LoVo (cell line): ENCODE measurements at regions not wholly inside any gene's neighbourhood (a gene's known extent, or its start where the extent isn't known, plus 50 kb on each side); places are given as distances from the start of the nearest gene placed in this dataset.
"Not testable (repeated sequence)": the region's sequence is repeated elsewhere in the genome, so short reads cannot be mapped to it uniquely, and the experiment has no call there.

ENCODE experiments used
- DNase-seq: peaks from one replicate; pipeline ENCODE4 v3.0.0-alpha.2; 2016; ENCODE audit warnings: low spot score

DNA sequence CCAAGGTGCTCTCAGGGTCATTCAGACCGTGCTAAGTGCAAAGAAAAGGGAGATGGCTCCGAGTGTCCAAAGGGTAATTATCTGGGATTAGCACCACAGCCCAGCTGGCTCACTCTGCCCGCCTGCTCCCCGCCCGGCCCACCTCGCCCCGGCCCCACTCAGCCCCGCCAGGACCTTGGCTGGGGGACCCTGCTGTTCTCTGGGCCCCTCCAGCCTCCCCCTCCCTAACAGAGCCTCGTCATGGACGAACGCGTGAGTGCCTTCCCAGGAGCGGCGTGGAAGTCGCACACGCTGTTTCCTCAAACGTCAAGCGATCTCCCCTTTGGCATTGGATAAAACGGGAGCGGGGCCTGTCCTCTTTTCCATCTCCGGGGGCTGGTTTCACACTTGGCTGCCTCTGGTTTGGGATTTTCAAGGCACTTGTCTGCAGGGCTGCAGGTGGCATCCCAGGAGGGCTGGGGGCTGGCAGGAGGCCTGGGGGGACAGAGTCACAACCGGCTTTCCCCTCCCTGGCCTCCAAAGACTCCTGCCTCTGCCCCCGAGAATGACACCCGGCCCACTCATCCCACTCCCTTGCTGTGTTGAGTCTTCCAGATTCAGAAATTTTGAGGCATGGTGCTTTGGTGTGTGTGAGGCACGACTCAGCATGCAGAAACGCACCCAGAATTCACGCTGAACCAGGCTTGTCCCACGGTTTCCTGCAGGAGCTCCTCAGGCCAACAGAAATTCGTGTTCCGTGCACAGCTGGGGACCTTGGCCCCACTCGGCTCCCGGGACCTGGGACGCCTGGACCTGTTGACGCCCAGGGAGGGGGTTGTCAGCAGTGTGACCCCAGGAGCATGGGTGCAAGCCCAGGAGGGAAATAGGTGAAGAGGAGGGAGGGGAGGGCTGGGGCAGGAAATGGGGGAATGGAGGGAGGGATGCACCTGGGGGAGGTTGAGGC, 110.0 kb downstream of the PDGFA start:
- DNase-seq = no peak

DNA sequence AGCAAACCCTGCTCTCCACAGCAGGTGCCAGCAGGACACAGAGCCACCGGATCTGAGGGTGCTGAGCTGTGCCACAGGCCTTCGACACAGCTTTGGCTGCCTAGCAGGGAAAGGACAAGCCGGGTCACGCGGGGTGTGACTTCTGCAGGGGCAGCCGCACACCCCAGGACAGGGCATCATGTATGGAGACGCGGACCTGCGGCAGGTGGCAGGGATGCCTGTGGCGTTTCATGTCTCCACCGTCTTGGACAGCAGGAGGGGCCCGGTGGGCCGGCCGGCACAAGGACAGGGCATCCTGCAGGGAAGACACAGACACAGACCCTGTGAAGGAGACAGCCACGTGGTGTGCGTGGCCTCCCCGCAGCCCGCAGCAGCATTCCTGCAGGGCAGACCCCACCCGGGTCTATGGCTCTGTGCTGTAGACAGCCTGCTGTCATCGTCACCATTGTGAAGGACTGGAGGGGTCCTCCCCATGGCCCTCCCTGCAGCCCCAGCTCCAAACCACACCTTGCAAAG, 109.2 kb downstream of the PDGFA start:
- no peak for DNase-seq

DNA sequence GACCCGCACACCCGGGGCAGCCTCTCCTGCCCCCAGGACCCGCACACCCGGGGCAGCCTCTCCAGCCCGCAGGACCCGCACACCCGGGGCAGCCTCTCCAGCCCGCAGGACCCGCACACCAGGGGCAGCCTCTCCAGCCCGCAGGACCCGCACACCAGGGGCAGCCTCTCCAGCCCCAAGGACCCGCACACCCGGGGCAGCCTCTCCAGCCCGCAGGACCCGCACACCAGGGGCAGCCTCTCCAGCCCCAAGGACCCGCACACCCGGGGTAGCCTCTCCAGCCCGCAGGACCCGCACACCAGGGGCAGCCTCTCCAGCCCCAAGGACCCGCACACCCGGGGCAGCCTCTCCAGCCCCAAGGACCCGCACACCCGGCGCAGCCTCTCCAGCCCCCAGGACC, 108.5 kb downstream of the PDGFA start:
- DNase-seq = not testable (repeated sequence)

DNA sequence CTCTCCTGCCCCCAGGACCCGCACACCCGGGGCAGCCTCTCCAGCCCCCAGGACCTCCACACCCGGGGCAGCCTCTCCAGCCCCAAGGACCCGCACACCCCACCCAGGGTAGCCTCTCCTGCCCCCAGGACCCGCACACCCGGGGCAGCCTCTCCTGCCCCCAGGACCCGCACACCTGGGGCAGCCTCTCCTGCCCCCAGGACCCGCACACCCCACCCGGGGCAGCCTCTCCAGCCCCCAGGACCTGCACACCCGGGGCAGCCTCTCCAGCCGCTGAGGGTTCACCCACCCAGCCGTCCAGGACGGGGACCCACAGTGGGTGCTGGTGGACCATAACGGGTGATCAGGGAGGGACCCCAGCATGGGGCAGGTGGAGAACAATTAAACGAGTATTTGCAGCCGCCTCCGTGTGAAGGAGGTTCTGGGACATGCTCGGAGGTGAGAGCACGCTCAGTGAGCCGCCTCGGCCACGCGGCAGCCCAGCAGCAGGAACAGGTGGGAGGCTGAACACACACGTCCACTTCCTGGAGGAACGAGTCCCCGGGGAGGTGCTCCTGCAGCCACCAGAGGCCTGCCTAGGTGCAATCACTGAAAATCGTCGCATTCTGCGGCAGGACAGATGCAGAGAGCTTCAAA, 107.9 kb downstream of the PDGFA start:
- no peak for DNase-seq

DNA sequence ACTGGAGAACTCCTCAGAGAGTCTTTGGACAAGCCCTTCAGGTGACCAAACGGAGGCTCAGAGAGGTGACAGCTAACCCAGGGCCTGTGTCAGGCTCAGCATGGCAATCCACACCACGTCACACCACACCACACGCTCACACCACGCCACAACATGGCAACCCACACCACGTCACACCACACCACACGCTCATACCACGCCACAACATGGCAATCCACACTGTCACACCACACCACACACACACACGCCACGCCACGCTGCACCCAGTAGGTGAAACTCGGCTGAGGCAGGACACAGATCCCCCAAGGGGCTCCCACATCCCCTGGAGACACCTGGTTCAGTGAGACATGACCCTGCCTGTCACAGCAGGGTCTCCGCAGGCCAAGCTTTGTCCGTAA, 107.3 kb downstream of the PDGFA start:
- DNase-seq = no peak

DNA sequence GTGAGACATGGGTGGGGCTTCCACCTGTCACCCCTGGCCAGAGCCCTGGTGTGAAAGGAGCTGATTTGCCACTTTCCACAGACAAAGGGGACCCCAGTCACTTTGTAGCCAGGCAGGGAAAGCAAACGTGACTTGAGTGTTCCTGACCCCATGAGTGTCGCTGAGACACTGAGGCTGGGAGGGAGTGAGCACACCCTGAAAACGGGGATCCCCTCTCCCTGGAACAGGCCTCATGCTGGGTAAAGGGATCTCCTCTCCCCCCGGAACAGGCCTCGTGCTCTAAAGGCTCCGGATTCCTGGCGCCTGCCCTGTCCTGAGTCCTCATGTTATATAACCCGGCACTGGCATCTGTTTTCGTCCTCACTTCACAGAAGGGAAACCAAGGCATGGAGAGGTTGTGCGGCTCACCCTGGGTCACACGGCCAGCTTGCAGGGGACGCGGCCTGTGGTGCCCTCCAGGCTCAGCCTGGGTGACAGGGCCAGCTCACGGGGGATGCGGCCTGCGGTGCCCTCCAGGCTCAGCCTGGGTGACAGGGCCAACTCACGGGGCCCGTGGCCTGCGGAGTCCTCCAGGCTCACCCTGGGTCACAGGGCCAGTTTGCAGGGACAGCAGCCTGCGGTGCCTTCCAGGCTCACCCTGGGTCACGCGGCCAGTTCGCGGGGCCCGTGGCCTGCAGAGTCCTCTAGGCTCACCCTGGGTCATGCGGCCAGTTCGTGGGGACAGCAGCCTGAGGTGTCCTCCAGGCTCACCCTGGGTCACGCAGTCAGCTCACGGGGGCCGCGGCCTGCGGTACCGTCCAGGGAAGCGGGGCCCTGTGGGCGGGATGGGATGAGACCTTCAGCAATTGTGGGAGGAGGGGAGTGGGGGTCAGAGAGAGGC, 104.7 kb downstream of the PDGFA start:
- no peak for DNase-seq

DNA sequence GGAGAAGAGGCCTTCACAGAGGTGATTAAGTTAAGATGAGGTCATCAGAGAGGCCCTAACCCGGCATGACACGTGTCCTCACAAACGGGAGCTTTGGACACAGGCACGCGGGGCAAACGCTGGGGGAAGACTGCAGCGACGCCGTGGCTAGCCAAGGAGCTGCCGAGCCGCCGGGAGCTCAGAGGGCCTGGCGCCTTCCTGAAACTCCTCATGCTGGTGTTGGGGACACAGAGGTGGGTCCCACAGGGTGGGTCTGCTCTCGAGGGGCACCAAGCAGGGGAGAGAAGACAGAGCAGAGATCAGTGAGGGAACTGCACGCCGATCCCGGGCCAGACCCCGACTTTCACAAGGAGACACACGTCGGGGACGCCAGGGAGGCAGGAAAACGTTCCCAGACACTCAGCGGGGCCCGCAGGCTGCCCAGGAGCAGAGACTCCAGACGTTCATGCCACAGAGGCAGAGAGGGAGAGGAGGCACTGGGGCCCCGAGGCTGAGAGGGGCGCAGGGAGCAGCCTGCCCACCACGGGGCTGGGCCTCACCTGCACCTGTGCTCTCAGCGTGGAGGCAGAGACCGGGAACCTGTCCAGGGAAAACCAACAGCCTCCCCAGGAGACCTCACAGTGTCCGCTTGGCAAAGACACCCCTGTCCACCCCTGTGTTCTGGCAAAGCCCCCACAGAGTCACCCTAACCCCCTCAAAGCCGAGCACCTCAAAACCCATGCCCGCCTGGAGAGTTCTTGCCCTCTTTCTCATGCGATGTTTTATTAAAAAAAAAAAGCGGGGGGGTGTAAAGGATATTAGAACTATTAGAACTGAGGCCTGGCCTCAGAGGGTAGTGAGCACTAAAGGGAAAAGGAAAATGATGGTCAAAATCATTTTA, 103.8 kb downstream of the PDGFA start:
- no peak for DNase-seq

DNA sequence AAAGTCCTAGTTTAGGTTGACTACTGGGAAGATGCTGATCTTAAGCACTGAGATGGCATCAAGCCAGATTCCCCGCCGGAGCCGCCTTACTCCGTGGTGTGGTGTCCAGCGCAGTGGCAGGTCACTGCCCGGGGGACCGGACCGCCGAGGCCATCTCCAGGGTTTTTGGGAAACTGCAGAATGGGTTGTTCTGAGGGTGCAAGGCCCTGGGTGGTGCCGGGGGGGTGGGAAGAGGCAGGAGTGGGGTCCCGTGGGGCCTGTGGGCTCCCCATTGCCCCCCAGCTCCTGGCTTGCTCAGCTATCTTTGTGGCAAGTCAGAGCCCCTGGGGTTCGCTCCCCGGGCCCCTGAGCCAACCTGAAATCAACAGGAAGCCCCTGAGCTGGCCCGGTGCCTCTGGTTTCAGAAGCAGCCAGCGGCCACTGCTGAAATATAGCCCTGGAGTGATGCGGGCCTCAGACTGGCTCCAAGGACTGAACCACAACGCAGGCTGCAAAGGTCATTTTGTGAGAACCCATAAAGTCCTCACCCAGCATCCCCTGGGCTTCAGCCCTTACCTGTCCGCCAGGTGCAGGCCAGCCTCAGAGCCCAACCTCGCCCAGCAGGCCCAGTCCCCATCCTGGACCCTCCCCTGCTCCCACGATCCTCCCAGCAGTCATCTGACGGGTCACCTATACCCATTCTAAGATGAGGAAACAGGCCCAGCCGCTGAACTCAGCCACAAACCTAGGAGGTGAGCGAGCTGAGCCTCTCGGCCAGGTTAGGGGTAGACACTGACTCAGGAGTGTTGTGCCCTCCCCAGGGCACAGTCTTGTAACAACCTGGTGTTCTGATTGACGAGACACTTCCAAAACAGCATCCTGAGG, 102.7 kb downstream of the PDGFA start:
- no peak for DNase-seq

DNA sequence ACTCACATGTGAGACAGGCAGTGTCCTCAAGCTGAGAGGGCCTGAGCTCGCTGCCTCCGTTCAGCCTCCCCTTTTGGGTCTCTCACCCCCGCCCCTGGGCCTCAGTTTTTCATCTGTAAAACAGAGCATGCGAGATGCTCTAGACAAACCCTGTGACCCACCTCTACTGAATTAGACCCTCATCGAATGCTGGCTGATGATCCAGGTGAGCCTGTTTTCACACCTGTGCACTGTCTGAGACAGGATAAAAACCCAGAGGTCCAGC, 102.1 kb downstream of the PDGFA start:
- DNase-seq = no peak

DNA sequence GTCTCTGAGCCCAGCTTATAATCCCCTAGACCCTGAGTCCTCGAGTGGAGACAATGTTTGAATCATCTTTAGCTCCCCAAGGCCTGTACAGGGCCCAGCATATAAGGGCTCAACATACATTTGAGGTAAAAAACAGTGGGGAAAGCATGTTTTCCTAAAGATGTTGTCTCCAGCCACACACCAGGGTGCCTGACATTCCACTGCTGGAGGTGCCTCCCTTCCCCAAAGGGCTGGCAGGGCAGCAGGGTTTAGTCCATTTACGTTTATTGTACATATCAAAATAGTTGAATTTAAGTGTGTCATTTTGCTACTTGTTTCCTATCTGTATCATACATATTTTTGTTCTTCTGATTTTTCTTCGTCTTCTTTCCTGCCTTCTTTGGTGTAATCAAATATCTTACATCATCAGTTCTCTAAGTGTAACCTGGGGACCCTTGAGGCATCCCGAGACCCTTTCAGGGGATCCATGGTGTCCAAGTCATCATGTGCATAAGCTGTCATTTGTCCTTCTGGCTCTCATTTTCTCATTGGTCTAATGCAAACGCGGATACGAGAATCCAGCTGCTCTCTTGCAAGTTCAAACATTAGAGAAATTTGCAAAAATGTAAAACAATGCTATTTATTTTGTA, 101.6 kb downstream of the PDGFA start:
- DNase-seq = no peak

DNA sequence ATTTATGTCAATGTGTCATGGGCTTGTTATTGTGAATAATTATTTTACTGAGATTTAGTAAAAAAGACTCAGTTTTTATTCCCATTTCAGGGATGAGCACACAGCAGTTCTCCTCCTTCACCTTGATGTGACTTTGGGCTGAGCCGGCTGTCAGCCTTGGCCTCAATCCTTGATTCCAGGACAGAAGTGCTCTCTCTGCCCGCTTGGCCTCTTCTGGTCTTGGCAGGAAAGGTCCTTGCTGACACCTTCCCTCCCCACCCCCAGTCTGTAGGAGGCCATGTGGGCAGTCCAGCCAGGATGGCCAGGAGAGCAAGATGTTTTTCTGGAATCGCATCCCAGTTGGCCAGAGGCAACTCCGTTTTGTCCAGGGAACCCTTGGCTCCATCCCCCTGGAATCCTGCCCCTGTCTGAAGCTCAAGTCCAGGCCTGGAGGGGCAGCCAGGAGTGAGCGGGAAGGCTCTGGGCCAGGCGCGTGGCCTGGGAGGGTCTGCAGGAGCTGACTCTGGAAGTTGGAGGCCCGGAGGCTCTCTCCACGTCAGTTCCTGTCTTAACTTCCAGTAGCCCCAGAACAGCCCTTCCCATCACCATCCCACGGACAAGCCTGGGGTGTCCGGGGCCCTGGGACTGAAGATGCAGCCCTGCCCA, 100.9 kb downstream of the PDGFA start:
- no peak for DNase-seq

DNA sequence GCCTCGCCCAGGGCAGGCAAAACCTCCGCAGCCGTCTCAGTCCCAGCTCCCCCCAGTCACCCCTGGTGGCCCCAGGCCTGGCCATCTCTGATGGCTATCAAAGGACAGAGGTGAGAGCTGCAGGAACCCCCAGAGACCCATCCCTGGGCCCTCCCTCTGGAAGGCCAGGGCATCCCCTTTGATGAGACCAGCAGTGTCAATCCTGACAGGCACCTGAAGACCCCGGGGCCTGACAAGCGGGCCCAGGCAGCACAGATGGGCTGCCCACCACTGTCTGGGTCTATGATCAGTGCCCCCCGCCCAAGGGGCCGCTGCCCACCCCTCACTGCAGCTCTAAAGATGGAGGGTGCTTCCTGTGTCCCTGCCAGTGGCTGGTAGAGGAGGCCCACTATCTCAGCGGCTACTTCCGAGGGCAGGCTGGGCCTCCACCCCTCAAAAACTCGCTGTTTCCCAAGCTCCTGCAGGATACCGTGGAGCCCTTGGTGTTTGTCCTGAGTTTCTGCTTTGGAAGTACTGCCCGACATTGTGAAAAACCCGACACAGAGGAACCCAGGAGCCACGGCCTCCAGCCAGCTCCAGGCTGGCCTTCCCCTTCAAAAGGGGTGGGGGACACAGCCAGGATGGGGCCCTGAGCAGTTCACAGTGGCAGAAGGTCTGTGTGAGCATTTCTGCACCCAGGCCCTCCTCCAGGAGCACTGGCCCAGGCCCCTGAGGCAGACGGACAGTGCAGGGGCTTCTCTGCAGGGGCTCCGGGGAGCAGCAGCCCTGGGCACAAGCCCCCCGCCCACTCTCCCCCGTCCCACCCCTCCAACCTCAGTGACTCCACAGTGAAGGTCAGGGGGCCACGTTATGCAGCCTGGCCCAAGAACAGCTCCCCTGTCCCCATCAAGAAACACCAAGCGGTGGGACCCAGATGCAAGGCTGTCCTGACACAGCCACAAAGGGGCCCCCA, 99.2 kb downstream of the PDGFA start:
- no peak for DNase-seq

DNA sequence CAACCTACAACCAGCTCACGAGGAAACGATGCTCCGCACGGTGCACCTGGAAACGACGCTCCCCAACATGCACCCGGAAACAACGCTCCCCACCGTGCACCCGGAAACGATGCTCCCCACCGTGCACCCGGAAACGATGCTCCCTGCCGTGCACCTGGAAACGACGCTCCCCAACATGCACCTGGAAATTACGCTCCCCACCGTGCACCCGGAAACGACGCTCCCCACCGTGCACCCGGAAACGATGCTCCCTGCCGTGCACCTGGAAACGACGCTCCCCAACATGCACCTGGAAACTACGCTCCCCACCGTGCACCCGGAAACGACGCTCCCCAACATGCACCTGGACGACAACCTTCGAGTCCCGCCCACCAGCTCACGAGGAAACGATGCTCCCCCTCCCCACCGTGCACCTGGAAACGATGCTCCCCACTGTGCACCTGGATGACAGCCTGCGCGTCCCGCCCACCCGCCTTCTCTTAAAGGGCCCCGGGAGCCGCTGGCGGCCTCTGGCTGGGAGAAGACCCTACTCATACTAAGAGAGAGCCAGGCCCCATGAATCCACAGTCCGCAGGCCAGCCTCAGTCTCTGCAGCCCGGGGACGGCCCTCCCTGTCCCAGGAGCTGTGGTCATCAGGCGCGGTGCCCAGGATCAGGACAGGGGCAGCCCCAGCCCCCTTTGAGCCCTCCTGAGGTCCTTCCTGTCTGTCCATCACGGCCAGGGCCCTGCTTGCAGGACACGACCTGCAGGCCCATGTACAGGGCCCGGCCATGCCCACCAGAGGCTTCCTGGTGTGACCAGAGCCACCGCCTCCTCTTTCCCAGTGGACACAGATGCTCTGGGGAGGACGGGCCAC, 98.3 kb downstream of the PDGFA start:
- DNase-seq = no peak

DNA sequence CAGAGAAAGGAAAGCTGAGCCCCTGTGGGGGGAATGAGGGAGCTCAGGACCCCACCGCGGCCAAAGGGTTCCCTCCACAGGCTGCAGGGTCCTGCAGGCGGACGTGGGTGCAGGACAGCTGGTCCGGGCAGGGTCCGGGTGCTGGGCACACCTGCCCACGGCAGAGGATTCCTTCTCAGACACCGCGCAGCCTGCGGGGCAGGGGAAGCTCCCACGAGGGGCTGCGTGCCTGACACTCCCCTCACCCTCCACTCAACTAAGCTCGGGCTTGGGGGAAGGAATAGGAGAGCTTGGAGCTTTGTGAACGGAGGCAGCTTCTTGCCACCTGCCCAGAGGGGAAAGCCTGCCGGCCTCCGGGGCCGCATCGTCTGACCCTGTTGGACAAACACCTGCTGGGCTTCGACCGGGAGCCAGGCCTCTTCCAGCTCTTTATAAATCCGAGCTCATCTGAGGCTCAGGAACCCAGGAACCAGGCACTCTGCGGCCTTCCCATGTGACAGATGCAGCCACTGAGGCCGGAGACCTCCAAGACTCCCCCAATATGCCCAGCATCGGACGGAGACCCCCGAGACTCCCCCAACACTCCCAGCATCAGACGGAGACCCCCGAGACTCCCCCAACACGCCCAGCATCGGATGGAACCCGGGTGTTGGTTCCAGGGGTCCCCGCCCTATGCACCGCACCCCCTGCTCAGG, 97.3 kb downstream of the PDGFA start:
- no peak for DNase-seq

DNA sequence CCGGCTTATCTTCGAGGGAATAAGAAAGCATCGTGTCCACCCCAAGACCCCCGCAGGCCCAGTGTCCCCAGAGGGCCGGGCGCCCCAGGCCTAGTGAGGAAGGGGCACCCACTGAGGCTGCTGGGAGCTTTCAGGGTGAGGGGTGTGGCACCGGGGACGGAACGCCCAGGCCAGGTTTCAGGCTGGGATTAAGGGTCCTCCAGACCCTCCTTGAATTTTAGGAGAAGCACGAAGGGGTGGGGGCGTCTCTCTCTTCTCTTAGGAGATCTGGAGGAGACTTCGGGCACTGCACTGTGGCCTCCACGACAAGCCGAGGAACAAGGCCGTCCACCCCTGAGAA, 96.8 kb downstream of the PDGFA start:
- no peak for DNase-seq

DNA sequence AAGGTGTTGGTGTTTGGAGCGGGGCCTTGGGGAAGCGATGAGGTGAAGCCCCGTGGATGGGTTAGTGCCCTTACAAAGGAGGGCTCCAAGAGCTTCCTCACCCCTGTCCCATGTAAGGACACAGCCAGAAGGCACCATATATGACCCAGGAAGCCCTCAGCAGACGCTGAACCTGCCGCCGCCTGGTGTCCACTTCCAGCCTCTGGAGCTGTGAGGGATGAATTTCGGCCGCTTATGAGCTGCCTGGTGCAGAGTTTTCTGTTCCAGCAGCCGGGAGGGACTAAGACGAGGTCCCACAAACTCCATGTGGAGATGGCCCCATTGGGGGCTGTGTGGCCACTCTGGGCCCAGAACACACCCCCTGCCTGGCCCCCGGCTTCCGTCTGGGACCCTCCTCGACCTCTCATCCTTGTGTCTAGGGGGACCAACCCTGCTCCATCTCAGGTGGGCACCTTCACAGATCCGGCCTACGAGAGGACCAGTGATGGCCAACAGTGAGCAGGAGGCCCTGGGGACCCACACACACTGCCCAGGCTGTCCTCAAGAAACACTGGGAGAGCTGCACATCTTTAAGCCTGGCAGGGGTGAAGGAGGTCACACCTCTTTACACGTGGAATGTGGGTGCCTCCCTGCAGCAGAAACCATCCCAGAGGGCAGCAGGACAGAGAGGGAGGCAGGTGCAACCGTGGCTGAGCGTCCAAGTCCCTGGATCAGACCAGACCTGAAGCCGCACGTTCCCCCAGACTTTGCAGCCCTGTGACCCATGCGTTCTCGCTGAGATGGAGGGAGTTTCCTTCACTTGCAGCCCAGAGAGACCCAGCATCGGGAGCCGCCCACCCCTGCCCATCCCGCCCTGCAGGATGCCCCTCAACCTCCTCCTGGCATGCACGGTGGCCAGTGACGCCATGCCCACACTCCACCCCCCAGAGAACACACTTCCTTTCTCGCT, 96.1 kb downstream of the PDGFA start:
- DNase-seq = no peak
